Panc1 (cell line): ENCODE measurements at regions not wholly inside any gene's neighbourhood (a gene's known extent, or its start where the extent isn't known, plus 50 kb on each side); places are given as distances from the start of the nearest gene placed in this dataset.

Source experiments
- POLR2AphosphoS5 ChIP-seq: IDR thresholded peaks from 2 replicates; pipeline ENCODE4 v1.6.1; 2012; ENCODE audit warnings: mild to moderate bottlenecking, low read depth, low read length, moderate library complexity
- TCF7L2 ChIP-seq: IDR thresholded peaks from 2 replicates; pipeline ENCODE4 v1.6.1; 2011; ENCODE audit warnings: mild to moderate bottlenecking, low read depth, low read length, inconsistent platforms
- TF ChIP-seq, protein P1 (sequence below): fragments of 450-650 bp; IDR thresholded peaks from 2 replicates; pipeline ENCODE4 v1.5.1; 2017; ENCODE audit warnings: mild to moderate bottlenecking
- TF ChIP-seq, protein P2 (sequence below), 2 experiments: IDR thresholded peaks; 2 replicates each; pipeline ENCODE4 v1.6.1; 2011 to 2012; ENCODE audit warnings: low read depth in 2 of 2, control low read depth in 1 of 2, low read length in 1 of 2, mild to moderate bottlenecking in 1 of 2, moderate library complexity in 1 of 2; ENCODE audit not compliant: insufficient read depth in 1 of 2

DNA sequence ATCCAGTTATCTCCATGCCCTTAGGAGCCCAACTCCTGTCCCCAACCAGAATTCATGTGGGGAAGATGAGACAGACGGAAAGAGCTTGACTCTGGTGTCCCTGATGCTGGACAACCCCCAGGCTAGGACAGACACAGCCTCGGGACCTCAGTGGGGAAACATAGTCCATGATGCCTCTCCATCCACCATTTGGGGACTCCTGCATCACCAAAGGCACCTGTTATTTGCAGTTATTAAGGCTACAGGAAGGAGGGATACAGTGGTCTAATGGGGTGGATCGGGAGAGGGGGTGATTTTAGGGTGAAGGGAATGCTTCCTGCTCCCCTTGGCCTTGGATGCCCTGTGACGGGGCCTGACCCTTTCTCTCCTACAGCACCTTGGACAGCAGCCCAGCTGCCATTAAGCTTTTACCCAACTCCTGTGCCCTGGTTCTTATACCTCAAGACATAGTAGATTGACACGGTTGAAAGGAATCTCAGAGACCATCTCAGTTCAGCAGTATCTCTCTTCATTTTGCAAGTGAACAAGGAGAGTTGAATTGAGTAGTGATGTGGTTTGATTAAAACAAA, 111.6 kb downstream of the MATN1 start:
- TF ChIP-seq, protein P1, sequence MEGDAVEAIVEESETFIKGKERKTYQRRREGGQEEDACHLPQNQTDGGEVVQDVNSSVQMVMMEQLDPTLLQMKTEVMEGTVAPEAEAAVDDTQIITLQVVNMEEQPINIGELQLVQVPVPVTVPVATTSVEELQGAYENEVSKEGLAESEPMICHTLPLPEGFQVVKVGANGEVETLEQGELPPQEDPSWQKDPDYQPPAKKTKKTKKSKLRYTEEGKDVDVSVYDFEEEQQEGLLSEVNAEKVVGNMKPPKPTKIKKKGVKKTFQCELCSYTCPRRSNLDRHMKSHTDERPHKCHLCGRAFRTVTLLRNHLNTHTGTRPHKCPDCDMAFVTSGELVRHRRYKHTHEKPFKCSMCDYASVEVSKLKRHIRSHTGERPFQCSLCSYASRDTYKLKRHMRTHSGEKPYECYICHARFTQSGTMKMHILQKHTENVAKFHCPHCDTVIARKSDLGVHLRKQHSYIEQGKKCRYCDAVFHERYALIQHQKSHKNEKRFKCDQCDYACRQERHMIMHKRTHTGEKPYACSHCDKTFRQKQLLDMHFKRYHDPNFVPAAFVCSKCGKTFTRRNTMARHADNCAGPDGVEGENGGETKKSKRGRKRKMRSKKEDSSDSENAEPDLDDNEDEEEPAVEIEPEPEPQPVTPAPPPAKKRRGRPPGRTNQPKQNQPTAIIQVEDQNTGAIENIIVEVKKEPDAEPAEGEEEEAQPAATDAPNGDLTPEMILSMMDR = no peak
- TF ChIP-seq, protein P2, sequence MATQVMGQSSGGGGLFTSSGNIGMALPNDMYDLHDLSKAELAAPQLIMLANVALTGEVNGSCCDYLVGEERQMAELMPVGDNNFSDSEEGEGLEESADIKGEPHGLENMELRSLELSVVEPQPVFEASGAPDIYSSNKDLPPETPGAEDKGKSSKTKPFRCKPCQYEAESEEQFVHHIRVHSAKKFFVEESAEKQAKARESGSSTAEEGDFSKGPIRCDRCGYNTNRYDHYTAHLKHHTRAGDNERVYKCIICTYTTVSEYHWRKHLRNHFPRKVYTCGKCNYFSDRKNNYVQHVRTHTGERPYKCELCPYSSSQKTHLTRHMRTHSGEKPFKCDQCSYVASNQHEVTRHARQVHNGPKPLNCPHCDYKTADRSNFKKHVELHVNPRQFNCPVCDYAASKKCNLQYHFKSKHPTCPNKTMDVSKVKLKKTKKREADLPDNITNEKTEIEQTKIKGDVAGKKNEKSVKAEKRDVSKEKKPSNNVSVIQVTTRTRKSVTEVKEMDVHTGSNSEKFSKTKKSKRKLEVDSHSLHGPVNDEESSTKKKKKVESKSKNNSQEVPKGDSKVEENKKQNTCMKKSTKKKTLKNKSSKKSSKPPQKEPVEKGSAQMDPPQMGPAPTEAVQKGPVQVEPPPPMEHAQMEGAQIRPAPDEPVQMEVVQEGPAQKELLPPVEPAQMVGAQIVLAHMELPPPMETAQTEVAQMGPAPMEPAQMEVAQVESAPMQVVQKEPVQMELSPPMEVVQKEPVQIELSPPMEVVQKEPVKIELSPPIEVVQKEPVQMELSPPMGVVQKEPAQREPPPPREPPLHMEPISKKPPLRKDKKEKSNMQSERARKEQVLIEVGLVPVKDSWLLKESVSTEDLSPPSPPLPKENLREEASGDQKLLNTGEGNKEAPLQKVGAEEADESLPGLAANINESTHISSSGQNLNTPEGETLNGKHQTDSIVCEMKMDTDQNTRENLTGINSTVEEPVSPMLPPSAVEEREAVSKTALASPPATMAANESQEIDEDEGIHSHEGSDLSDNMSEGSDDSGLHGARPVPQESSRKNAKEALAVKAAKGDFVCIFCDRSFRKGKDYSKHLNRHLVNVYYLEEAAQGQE (IDR thresholded peaks at IDR 0.05; ENCODE audit: insufficient read depth in 1 of 2, low read depth in 2 of 2, low read length in 1 of 2) = peak; percentile 75 to 84
- no peak for TF ChIP-seq POLR2AphosphoS5
- no peak for TF ChIP-seq TCF7L2
